Large intestine (tissue), 3 donors: ENCODE measurements at regions not wholly inside any gene's neighbourhood (a gene's known extent, or its start where the extent isn't known, plus 50 kb on each side); places are given as distances from the start of the nearest gene placed in this dataset.

Experiments
- DNase-seq, 2 donors: peaks; one replicate each; pipeline versions ENCODE4 v3.0.0 to v3.0.0-alpha.2; 2013
- H3K27ac ChIP-seq: one replicate; pipeline ENCODE4 v1.5.1; 2013; ENCODE audit warnings: low read length
- H3K27me3 ChIP-seq: 2 replicates; pipeline ENCODE4 v1.6.1; 2013; ENCODE audit warnings: low read length; ENCODE audit not compliant: control insufficient read depth, insufficient read depth
- H3K36me3 ChIP-seq: 2 replicates; pipeline ENCODE4 v1.6.1; 2013; ENCODE audit warnings: low read length; ENCODE audit not compliant: control insufficient read depth, insufficient read depth
- H3K4me1 ChIP-seq: one replicate; pipeline ENCODE4 v1.6.1; 2013; ENCODE audit warnings: low read length; ENCODE audit not compliant: control insufficient read depth, insufficient read depth
- H3K4me3 ChIP-seq: one replicate; pipeline ENCODE4 v1.5.1; 2013; ENCODE audit warnings: low read length
- H3K9me3 ChIP-seq: one replicate; pipeline ENCODE4 v1.6.1; 2013; ENCODE audit warnings: mild to moderate bottlenecking, low read depth, low read length, moderate library complexity; ENCODE audit not compliant: control insufficient read depth
- WGBS: methylation state at CpG from one replicate; pipeline ENCODE4 v1.1.5; 2013; ENCODE audit warnings: low lambda C conversion rate; ENCODE audit not compliant: insufficient coverage; 5-methylcytosine and 5-hydroxymethylcytosine counted together

GRCh38 chr18:55064073-55064472 is 104.8 kb upstream of the CCDC68 start:
- Histone ChIP-seq H3K36me3 (no peaks in the 10 kb centered on the region), H3K27me3 (no peaks in the 10 kb centered on the region), H3K4me1 (no peaks in the 10 kb centered on the region), H3K4me3 (no peak overlapping the region), H3K27ac (no peak overlapping the region), H3K9me3 (no peaks in the 10 kb centered on the region)
- 94% methylated on average over 2 of the region's 4 CpGs for WGBS
- no peak for DNase-seq

- WGBS, result 90% methylated on average over 2 of the region's 24 CpGs
- no peak for DNase-seq
Observed at GRCh38 chr18:55054021-55054990, 95.0 kb upstream of the CCDC68 start.

GRCh38 chr18:55048892-55049291 is 89.6 kb upstream of the CCDC68 start:
- H3K4me1 ChIP-seq, result no peaks in the 10 kb centered on the region
- DNase-seq, result no peak
- no peaks in the 10 kb centered on the region for H3K27me3 ChIP-seq
- 83% methylated on average over 1 of the region's 3 CpGs for WGBS
- H3K27ac ChIP-seq, result no peak overlapping the region
- no peak overlapping the region for H3K4me3 ChIP-seq
- H3K9me3 ChIP-seq, result no peaks in the 10 kb centered on the region
- no peaks in the 10 kb centered on the region for H3K36me3 ChIP-seq

More at GRCh38 chr18:55054021-55054990, 95.0 kb upstream of the CCDC68 start:
- H3K27ac ChIP-seq, result no peak overlapping the region
- no peak overlapping the region for H3K4me3 ChIP-seq
- no peaks in the 10 kb centered on the region for H3K4me1 ChIP-seq
- H3K36me3 ChIP-seq, result no peaks in the 10 kb centered on the region
- no peaks in the 10 kb centered on the region for H3K9me3 ChIP-seq
- no peaks in the 10 kb centered on the region for H3K27me3 ChIP-seq

- Histone ChIP-seq H3K4me1 (no peaks in the 10 kb centered on the region), H3K9me3 (no peaks in the 10 kb centered on the region), H3K4me3 (no peak overlapping the region), H3K27me3 (no peaks in the 10 kb centered on the region), H3K36me3 (no peaks in the 10 kb centered on the region), H3K27ac (no peak overlapping the region)
- DNase-seq, result no peak
- no CpG with 5 or more reads among the region's 2 CpGs for WGBS
Observed at GRCh38 chr18:55047546-55047945, 88.3 kb upstream of the CCDC68 start.

GRCh38 chr18:55041366-55041765 is 82.1 kb upstream of the CCDC68 start:
- H3K27ac ChIP-seq, result no peak overlapping the region
- no peaks in the 10 kb centered on the region for H3K4me1 ChIP-seq
- no peak overlapping the region for H3K4me3 ChIP-seq
- H3K36me3 ChIP-seq, result no peaks in the 10 kb centered on the region
- 92% methylated on average over 1 of the region's 1 CpG for WGBS
- no peak for DNase-seq
- no peaks in the 10 kb centered on the region for H3K9me3 ChIP-seq
- no peaks in the 10 kb centered on the region for H3K27me3 ChIP-seq

GRCh38 chr18:55038162-55038561 is 78.9 kb upstream of the CCDC68 start:
- DNase-seq, result no peak
- H3K4me1 ChIP-seq, result no peaks in the 10 kb centered on the region
- no peaks in the 10 kb centered on the region for H3K36me3 ChIP-seq
- no CpG with 5 or more reads among the region's 1 CpG for WGBS
- no peak overlapping the region for H3K4me3 ChIP-seq
- no peaks in the 10 kb centered on the region for H3K9me3 ChIP-seq
- no peaks in the 10 kb centered on the region for H3K27me3 ChIP-seq
- no peak overlapping the region for H3K27ac ChIP-seq

GRCh38 chr18:55034742-55035141 is 75.5 kb upstream of the CCDC68 start:
- no peak overlapping the region for H3K27ac ChIP-seq
- no peak overlapping the region for H3K4me3 ChIP-seq
- no peaks in the 10 kb centered on the region for H3K4me1 ChIP-seq
- no peak for DNase-seq
- H3K36me3 ChIP-seq, result no peaks in the 10 kb centered on the region
- 60% methylated on average over 1 of the region's 4 CpGs for WGBS
- H3K9me3 ChIP-seq, result peaks cover 3% of the 10 kb centered on the region
- H3K27me3 ChIP-seq, result no peaks in the 10 kb centered on the region

GRCh38 chr18:55031979-55032378 is 72.7 kb upstream of the CCDC68 start:
- Histone ChIP-seq H3K4me1 (no peaks in the 10 kb centered on the region), H3K4me3 (no peak overlapping the region), H3K9me3 (peaks cover 3% of the 10 kb centered on the region), H3K27me3 (no peaks in the 10 kb centered on the region), H3K36me3 (no peaks in the 10 kb centered on the region), H3K27ac (no peak overlapping the region)
- DNase-seq, result no peak
- WGBS, result no CpG with 5 or more reads among the region's 5 CpGs

- Histone ChIP-seq H3K27me3 (no peaks in the 10 kb centered on the region), H3K4me1 (no peaks in the 10 kb centered on the region), H3K27ac (no peak overlapping the region), H3K4me3 (no peak overlapping the region), H3K9me3 (peaks cover 3% of the 10 kb centered on the region), H3K36me3 (no peaks in the 10 kb centered on the region)
- DNase-seq, result no peak
- 70% methylated on average over 2 of the region's 3 CpGs for WGBS
Observed at GRCh38 chr18:55031576-55031975, 72.3 kb upstream of the CCDC68 start.

GRCh38 chr18:55031164-55031563 is 71.9 kb upstream of the CCDC68 start:
- no peak overlapping the region for H3K4me3 ChIP-seq
- no peaks in the 10 kb centered on the region for H3K27me3 ChIP-seq
- peaks cover 3% of the 10 kb centered on the region for H3K9me3 ChIP-seq
- H3K36me3 ChIP-seq, result no peaks in the 10 kb centered on the region
- no CpG with 5 or more reads among the region's 2 CpGs for WGBS
- no peak overlapping the region for H3K27ac ChIP-seq
- DNase-seq, result no peak
- H3K4me1 ChIP-seq, result no peaks in the 10 kb centered on the region

GRCh38 chr18:55024564-55024963 is 65.3 kb upstream of the CCDC68 start:
- Histone ChIP-seq H3K27ac (no peak overlapping the region), H3K4me3 (no peak overlapping the region), H3K4me1 (no peaks in the 10 kb centered on the region), H3K36me3 (no peaks in the 10 kb centered on the region), H3K27me3 (no peaks in the 10 kb centered on the region), H3K9me3 (no peaks in the 10 kb centered on the region)
- no peak for DNase-seq
